Karpas-422 (cell line): ENCODE measurements at regions not wholly inside any gene's neighbourhood (a gene's known extent, or its start where the extent isn't known, plus 50 kb on each side); places are given as distances from the start of the nearest gene placed in this dataset.

Source experiments
- DNase-seq: peaks from one replicate; pipeline ENCODE4 v3.0.0-alpha.2; 2015
- H2AFZ ChIP-seq: fragments of 200-600 bp; sonication (generic); 2 replicates; pipeline ENCODE4 v1.6.1; 2014; ENCODE audit warnings: antibody characterized with exemption, low read length, mixed read lengths
- H3K27ac ChIP-seq: fragments of 200-600 bp; sonication (generic); 2 replicates; pipeline ENCODE4 v1.5.1; 2014; ENCODE audit warnings: mild to moderate bottlenecking, low read length, moderate library complexity
- H3K27me3 ChIP-seq: fragments of 200-600 bp; sonication (generic); 2 replicates; pipeline ENCODE4 v1.6.1; 2014; ENCODE audit warnings: low read length, mixed read lengths
- H3K36me3 ChIP-seq: fragments of 200-600 bp; sonication (generic); 2 replicates; pipeline ENCODE4 v1.6.1; 2014; ENCODE audit warnings: low read length, mixed read lengths; ENCODE audit not compliant: insufficient read depth
- H3K4me1 ChIP-seq: fragments of 200-600 bp; sonication (generic); 2 replicates; pipeline ENCODE4 v1.6.1; 2014; ENCODE audit warnings: mild to moderate bottlenecking, low read length, mixed read lengths
- H3K4me2 ChIP-seq: fragments of 200-600 bp; sonication (generic); 2 replicates; pipeline ENCODE4 v1.6.1; 2014; ENCODE audit warnings: low read length, low read depth, mild to moderate bottlenecking; ENCODE audit not compliant: poor library complexity, severe bottlenecking
- H3K4me3 ChIP-seq: fragments of 200-600 bp; sonication (generic); 2 replicates; pipeline ENCODE4 v1.5.1; 2014; ENCODE audit warnings: mild to moderate bottlenecking, antibody characterized with exemption, low read length, mixed read lengths
- H3K79me2 ChIP-seq: fragments of 200-600 bp; sonication (generic); 2 replicates; pipeline ENCODE4 v1.6.1; 2014; ENCODE audit warnings: mild to moderate bottlenecking, low read length, mixed read lengths
- H3K9ac ChIP-seq: fragments of 200-600 bp; sonication (generic); 2 replicates; pipeline ENCODE4 v1.6.0; 2014; ENCODE audit warnings: low read length
- H3K9me2 ChIP-seq: fragments of 200-600 bp; sonication (generic), shearing (Covaris generic); replicated peaks from 2 replicates; pipeline ENCODE4 v1.6.0; 2014; ENCODE audit warnings: mild to moderate bottlenecking, low read length, moderate library complexity; ENCODE audit not compliant: insufficient read depth
- H3K9me3 ChIP-seq: fragments of 300-700, 200-600 bp; sonication (generic); 2 replicates; pipeline ENCODE4 v1.6.1; 2014; ENCODE audit warnings: low read length, mixed read lengths
- H4K20me1 ChIP-seq: fragments of 200-600 bp; sonication (generic); 2 replicates; pipeline ENCODE4 v1.6.1; 2014; ENCODE audit warnings: mild to moderate bottlenecking, antibody characterized with exemption, low read length, low read depth; ENCODE audit not compliant: insufficient read depth

DNA sequence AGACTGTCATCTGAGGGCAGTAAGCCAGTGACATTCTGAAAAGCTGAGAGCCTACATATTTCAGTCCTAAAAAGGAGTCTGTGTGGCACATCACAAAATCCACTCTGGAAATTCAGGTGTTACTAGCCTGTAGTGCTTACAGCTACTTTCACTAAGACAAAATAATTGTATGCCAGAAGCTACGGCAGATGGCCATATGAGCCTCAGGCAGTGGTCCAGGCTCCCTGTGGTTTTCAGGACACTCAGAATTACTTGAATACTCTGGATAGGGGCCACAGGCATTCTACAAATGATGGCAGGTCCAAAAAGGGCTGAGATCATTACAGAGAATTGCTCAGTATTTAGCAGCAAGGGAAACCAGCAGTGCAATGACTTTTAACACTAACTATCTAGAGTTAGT is 527.1 kb downstream of the MRPL39 start:
- Histone ChIP-seq H3K79me2 (no peaks in the 10 kb centered on the region), H3K9me2 (no peaks in the 10 kb centered on the region), H2AFZ (no peak overlapping the region), H3K4me1 (no peaks in the 10 kb centered on the region), H3K27me3 (no peaks in the 10 kb centered on the region), H3K36me3 (no peaks in the 10 kb centered on the region), H3K9ac (no peak overlapping the region), H3K4me3 (no peak overlapping the region), H4K20me1 (no peaks in the 10 kb centered on the region), H3K27ac (no peak overlapping the region), H3K9me3 (peaks cover 5% of the 10 kb centered on the region; the same call in 1 of the 2 replicates), H3K4me2 (no peak overlapping the region)
- no peak for DNase-seq

DNA sequence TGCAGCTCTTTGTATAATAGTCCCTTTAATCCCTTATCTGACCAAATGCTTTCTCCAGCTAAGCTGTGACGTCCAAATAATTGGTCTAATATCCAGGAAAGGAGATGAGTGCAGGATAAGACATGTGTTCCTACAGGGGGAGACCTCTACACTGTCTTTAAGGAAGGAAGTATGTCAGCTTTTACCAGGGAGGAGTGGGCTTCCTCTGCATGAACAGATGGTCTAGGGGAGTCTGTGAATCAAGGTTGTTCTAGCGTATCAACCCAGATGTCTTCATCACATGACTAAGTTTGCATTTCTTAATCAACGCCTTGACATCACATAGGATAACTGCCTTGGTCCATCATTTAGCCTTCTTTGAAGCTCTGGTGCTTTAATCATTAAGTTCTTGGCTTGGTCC is 528.2 kb downstream of the MRPL39 start:
- no peak overlapping the region for H3K4me2 ChIP-seq
- H3K27ac ChIP-seq: no peak overlapping the region
- peaks cover 3% of the 10 kb centered on the region for H3K9me3 ChIP-seq

GRCh38 chr21:25062061-25062460 is 545.2 kb downstream of the MRPL39 start:
- Histone ChIP-seq H3K9me3 (peaks cover 11% of the 10 kb centered on the region; the same call in 1 of the 2 replicates), H2AFZ (peak overlapping the region; percentile 14; the same call in 1 of the 2 replicates), H3K36me3 (no peaks in the 10 kb centered on the region), H3K4me3 (no peak overlapping the region), H3K9me2 (no peaks in the 10 kb centered on the region), H4K20me1 (no peaks in the 10 kb centered on the region), H3K27ac (no peak overlapping the region), H3K9ac (no peak overlapping the region), H3K79me2 (no peaks in the 10 kb centered on the region), H3K4me1 (no peaks in the 10 kb centered on the region), H3K4me2 (no peak overlapping the region), H3K27me3 (no peaks in the 10 kb centered on the region)
- no peak for DNase-seq

More for the DNA sequence above, 528.2 kb downstream of the MRPL39 start:
- no peak for DNase-seq
- H3K4me3 ChIP-seq: no peak overlapping the region
- no peaks in the 10 kb centered on the region for H3K9me2 ChIP-seq
- no peaks in the 10 kb centered on the region for H3K79me2 ChIP-seq
- no peak overlapping the region for H2AFZ ChIP-seq
- no peaks in the 10 kb centered on the region for H3K36me3 ChIP-seq
- no peaks in the 10 kb centered on the region for H3K27me3 ChIP-seq
- H3K9ac ChIP-seq: no peak overlapping the region
- no peaks in the 10 kb centered on the region for H3K4me1 ChIP-seq
- no peaks in the 10 kb centered on the region for H4K20me1 ChIP-seq

DNA sequence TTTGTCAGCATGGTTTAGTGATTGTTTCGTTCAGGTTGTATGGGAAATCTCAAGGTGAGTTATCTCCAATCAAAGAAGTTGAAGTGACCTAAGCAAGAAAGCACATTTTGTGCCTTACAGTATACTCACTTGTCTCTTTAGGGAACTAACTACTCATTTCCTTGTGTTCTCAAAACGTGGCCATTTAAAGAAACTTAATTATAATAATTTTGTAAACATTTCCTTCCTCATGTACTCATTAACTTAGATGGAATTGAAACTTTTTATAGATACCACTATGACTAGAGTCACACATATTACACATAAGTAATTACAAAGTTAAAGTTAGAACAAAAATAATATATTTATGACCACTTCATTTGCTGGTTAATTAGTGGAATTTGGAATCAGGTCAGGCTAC is 552.6 kb downstream of the MRPL39 start:
- Histone ChIP-seq H3K9me2 (no peaks in the 10 kb centered on the region), H3K36me3 (no peaks in the 10 kb centered on the region), H3K27me3 (no peaks in the 10 kb centered on the region), H3K79me2 (no peaks in the 10 kb centered on the region), H3K4me1 (no peaks in the 10 kb centered on the region), H2AFZ (no peak overlapping the region), H3K4me2 (no peak overlapping the region), H4K20me1 (no peaks in the 10 kb centered on the region), H3K4me3 (no peak overlapping the region), H3K9ac (no peak overlapping the region), H3K27ac (no peak overlapping the region), H3K9me3 (peaks cover 16% of the 10 kb centered on the region)
- no peak for DNase-seq

DNA sequence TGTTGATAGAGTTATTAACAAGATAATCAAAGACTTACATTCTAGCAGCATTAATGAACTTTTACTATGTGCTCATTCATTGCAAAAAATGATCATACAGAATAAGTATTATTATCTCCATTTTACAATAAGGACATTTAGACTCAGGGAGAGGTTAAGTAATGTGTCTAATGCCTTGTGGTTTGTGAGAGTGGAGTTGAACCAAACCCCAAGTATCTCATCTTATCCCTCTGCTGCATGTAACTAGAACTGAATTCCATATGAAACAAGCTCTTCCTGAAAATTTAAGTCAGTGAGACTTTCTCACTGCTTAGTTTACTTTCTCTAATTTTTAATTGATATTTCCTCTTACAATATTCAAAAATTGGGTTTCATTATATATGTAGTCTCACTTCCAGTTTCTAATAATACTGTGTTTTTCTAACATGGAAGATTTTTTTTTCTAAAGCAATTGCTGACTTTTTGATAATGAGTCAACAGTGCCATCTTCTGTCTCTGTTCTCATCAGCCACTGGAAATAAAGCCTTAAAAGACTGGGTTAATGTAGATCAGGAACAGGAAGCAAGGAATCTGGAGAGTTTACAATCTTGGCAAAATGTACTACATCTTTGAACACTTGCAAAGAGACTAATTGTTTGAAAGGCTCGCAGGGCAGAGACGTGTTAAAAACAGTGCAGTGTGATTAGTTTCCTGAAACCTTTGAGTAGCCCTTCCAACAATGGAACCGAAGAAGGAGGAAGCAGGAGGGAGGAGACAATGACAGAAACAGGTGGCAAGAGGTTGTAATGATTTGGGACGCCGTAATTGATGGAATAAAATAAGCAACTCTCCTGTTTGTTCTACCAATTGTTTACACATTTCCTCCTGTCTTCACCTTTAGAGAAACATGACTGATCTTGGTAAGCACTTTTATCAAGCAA is 567.6 kb downstream of the MRPL39 start:
- Histone ChIP-seq H3K79me2 (no peaks in the 10 kb centered on the region), H3K4me3 (no peak overlapping the region)

DNA sequence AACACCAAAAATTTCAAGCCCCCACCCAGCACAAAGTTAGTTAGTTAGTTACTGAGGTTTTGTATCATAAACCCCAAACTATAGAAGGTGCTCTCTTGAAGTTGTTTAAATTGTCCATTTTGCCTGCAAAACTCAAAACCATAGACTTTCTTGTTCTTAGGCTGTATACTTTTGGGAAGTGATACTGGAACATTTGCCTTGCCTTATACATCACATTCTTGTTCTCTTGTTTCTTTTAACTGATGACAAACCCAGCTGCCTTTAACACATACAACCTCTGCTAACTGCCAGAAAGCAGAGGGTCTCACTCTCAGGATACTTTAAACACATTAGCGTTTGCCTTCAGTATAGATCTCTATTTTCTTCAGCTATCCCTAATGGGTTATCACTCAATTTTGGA is 570.5 kb downstream of the MRPL39 start:
- no peak overlapping the region for H3K9ac ChIP-seq
- H2AFZ ChIP-seq: no peak overlapping the region
- H3K9me2 ChIP-seq: no peaks in the 10 kb centered on the region
- H3K4me1 ChIP-seq: no peaks in the 10 kb centered on the region
- no peaks in the 10 kb centered on the region for H4K20me1 ChIP-seq
- DNase-seq: no peak
- no peaks in the 10 kb centered on the region for H3K27me3 ChIP-seq
- no peak overlapping the region for H3K4me2 ChIP-seq
- no peak overlapping the region for H3K4me3 ChIP-seq
- no peaks in the 10 kb centered on the region for H3K79me2 ChIP-seq
- H3K36me3 ChIP-seq: no peaks in the 10 kb centered on the region
- no peaks in the 10 kb centered on the region for H3K9me3 ChIP-seq
- H3K27ac ChIP-seq: no peak overlapping the region

More for the DNA sequence above, 567.6 kb downstream of the MRPL39 start:
- no peak overlapping the region for H3K4me2 ChIP-seq
- no peak overlapping the region for H3K27ac ChIP-seq
- H3K4me1 ChIP-seq: no peaks in the 10 kb centered on the region
- no peaks in the 10 kb centered on the region for H4K20me1 ChIP-seq
- H3K9me2 ChIP-seq: no peaks in the 10 kb centered on the region
- H2AFZ ChIP-seq: no peak overlapping the region
- no peaks in the 10 kb centered on the region for H3K9me3 ChIP-seq
- DNase-seq: peak; percentile 44
- H3K27me3 ChIP-seq: no peaks in the 10 kb centered on the region
- H3K9ac ChIP-seq: no peak overlapping the region
- H3K36me3 ChIP-seq: no peaks in the 10 kb centered on the region

DNA sequence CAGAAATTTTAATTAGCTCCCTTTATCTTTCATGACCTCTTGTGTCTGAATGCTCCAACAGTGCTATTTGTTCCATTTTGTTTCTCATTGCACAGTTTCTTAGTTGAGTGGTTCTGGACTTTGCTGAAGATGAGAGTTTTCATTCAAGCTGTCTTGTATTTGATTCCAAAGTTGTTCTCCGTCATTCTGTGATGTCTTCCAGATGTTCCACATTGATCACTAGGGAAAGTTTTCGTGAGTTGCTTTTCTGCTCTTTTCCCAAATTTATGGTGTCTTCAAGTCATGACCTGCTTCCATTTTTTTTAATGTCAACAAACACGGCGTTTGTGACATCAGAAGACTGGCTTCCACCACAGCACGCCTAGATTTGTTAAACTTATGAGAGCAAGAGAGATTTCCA is 575.5 kb downstream of the MRPL39 start:
- Histone ChIP-seq H3K36me3 (no peaks in the 10 kb centered on the region), H3K27me3 (no peaks in the 10 kb centered on the region), H3K4me2 (no peak overlapping the region), H4K20me1 (no peaks in the 10 kb centered on the region), H2AFZ (no peak overlapping the region), H3K9me3 (no peaks in the 10 kb centered on the region), H3K4me3 (no peak overlapping the region), H3K9ac (no peak overlapping the region), H3K27ac (no peak overlapping the region), H3K9me2 (no peaks in the 10 kb centered on the region), H3K79me2 (no peaks in the 10 kb centered on the region), H3K4me1 (no peaks in the 10 kb centered on the region)
- no peak for DNase-seq

- no peaks in the 10 kb centered on the region for H3K9me2 ChIP-seq
- H3K36me3 ChIP-seq: no peaks in the 10 kb centered on the region
- no peaks in the 10 kb centered on the region for H3K4me1 ChIP-seq
- H3K4me3 ChIP-seq: no peak overlapping the region
- no peak overlapping the region for H3K4me2 ChIP-seq
- no peaks in the 10 kb centered on the region for H3K79me2 ChIP-seq
- no peak overlapping the region for H3K27ac ChIP-seq
- DNase-seq: no peak
- no peaks in the 10 kb centered on the region for H3K27me3 ChIP-seq
- no peak overlapping the region for H3K9ac ChIP-seq
- H3K9me3 ChIP-seq: peaks cover 6% of the 10 kb centered on the region; the same call in 1 of the 2 replicates
- no peaks in the 10 kb centered on the region for H4K20me1 ChIP-seq
- H2AFZ ChIP-seq: no peak overlapping the region
These were observed 577.7 kb downstream of the MRPL39 start for GRCh38 chr21:25029580-25029979.
